ENCODE measurements at regions not wholly inside any gene's neighbourhood (a gene's known extent, or its start where the extent isn't known, plus 50 kb on each side); places are given as distances from the start of the nearest gene placed in this dataset.

- Histone ChIP-seq H2BK20ac (ENCODE audit: low read length) (no peak overlapping the region), H2BK15ac (ENCODE audit: low read length) (no peak overlapping the region), H2BK120ac (replicated peaks; ENCODE audit: low read depth, low read length) (no peak overlapping the region), H3K9ac (replicated peaks in 1 of 4; ENCODE audit: extremely low read depth in 1 of 4, low read depth in 3 of 4, low read length in 3 of 4) (no peak overlapping the region), H3K23ac (ENCODE audit: insufficient read length) (no peak overlapping the region), H3K56ac (replicated peaks; ENCODE audit: insufficient read length, low read depth, low read length) (no peak overlapping the region), H2BK12ac (ENCODE audit: low read depth, low read length) (no peak overlapping the region), H3K4ac (replicated peaks; ENCODE audit: insufficient read length, low read depth, low read length) (no peak overlapping the region), H4K20me1 (replicated peaks in 1 of 2; ENCODE audit: control insufficient read depth in 1 of 2, insufficient read depth in 2 of 2, low read length in 2 of 2) (no peaks in the 10 kb centered on the region), H3K4me1 (replicated peaks in 1 of 4; ENCODE audit: control insufficient read depth in 3 of 4, insufficient read depth in 4 of 4, low read length in 3 of 4) (no peaks in the 10 kb centered on the region), H3K18ac (ENCODE audit: extremely low read depth, low read length) (no peak overlapping the region), H3K27me3 (replicated peaks in 1 of 4; ENCODE audit: control insufficient read depth in 3 of 4, extremely low read depth in 1 of 4, insufficient read depth in 3 of 4, low read length in 3 of 4) (no peaks in the 10 kb centered on the region), H4K8ac (ENCODE audit: extremely low read depth, insufficient read depth, low read length) (no peak overlapping the region), H3K79me1 (ENCODE audit: low read depth, low read length) (no peaks in the 10 kb centered on the region), H3K79me2 (ENCODE audit: control insufficient read depth in 1 of 2, insufficient read depth in 2 of 2, low read length in 2 of 2) (no peaks in the 10 kb centered on the region), H4K5ac (ENCODE audit: insufficient read length, low read depth, low read length) (no peak overlapping the region), H2AK5ac (ENCODE audit: low read depth, low read length) (no peak overlapping the region), H3K23me2 (ENCODE audit: low read depth, low read length) (no peaks in the 10 kb centered on the region), H3K9me3 (ENCODE audit: insufficient read depth in 2 of 2, low read depth in 1 of 2, low read length in 1 of 2) (no peaks in the 10 kb centered on the region), H2BK5ac (ENCODE audit: low read depth, low read length) (no peak overlapping the region), H3K4me3 (ENCODE audit: extremely low read depth in 1 of 4, insufficient read depth in 2 of 4, low read depth in 3 of 4, low read length in 4 of 4) (no peak overlapping the region), H4K91ac (replicated peaks; ENCODE audit: insufficient read length, low read length) (no peak overlapping the region), H3K14ac (ENCODE audit: insufficient read length) (no peak overlapping the region), H3K27ac (ENCODE audit: low read depth, low read length) (no peak overlapping the region), H2AFZ (ENCODE audit: low read length) (no peak overlapping the region), H3K4me2 (ENCODE audit: insufficient read depth in 1 of 2, low read depth in 2 of 2, low read length in 2 of 2) (no peak overlapping the region), H3K36me3 (ENCODE audit: control insufficient read depth in 2 of 4, insufficient read depth in 4 of 4, low read length in 3 of 4) (no peaks in the 10 kb centered on the region)
- POLR2A ChIA-PET (ENCODE audit: partially characterized antibody), result no interaction called here
- no peak for FAIRE-seq
- DNase-seq (ENCODE audit: low read depth in 1 of 2, low spot score in 2 of 2), result no peak
- CTCF ChIA-PET (ENCODE audit: partially characterized antibody), result no interaction called here
- WGBS, 2 experiments (ENCODE audit: extremely low coverage in 1 of 2, insufficient coverage in 1 of 2, insufficient read length in 1 of 2, insufficient replicate concordance in 2 of 2, low coverage in 1 of 2, low lambda C conversion rate in 2 of 2, missing lambda C conversion rate in 1 of 2), result 100% methylated on average over 2 of the region's 2 CpGs; no CpG with 5 or more reads in 1 of the 2 experiments
- TF ChIP-seq, protein P1, sequence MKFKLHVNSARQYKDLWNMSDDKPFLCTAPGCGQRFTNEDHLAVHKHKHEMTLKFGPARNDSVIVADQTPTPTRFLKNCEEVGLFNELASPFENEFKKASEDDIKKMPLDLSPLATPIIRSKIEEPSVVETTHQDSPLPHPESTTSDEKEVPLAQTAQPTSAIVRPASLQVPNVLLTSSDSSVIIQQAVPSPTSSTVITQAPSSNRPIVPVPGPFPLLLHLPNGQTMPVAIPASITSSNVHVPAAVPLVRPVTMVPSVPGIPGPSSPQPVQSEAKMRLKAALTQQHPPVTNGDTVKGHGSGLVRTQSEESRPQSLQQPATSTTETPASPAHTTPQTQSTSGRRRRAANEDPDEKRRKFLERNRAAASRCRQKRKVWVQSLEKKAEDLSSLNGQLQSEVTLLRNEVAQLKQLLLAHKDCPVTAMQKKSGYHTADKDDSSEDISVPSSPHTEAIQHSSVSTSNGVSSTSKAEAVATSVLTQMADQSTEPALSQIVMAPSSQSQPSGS (IDR thresholded peaks at IDR 0.05; ENCODE audit: low read length), result no peak
- TF ChIP-seq SIN3A (conservative IDR thresholded peaks at IDR 0.05 in 1 of 2, IDR thresholded peaks at IDR 0.05 in 1 of 2; ENCODE audit: low read depth in 1 of 2, low read length in 2 of 2) (no peak), RXRA (IDR thresholded peaks at IDR 0.05; ENCODE audit: insufficient read depth, low read depth, low read length) (no peak), JUN (IDR thresholded peaks at IDR 0.05; ENCODE audit: low read depth, low read length) (no peak), HDAC2 (IDR thresholded peaks at IDR 0.05; ENCODE audit: borderline replicate concordance in 1 of 2, low read depth in 2 of 2, low read length in 2 of 2) (no peak), RAD21 (IDR thresholded peaks at IDR 0.05 in 1 of 2, conservative IDR thresholded peaks at IDR 0.05 in 1 of 2; ENCODE audit: low read depth in 2 of 2, low read length in 2 of 2) (no peak), SAP30 (IDR thresholded peaks at IDR 0.05; ENCODE audit: insufficient read depth, insufficient replicate concordance, low read length) (no peak), SUZ12 (IDR thresholded peaks at IDR 0.05; ENCODE audit: low read length) (no peak)
- TF ChIP-seq, protein P2, sequence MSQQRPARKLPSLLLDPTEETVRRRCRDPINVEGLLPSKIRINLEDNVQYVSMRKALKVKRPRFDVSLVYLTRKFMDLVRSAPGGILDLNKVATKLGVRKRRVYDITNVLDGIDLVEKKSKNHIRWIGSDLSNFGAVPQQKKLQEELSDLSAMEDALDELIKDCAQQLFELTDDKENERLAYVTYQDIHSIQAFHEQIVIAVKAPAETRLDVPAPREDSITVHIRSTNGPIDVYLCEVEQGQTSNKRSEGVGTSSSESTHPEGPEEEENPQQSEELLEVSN (IDR thresholded peaks at IDR 0.05), result no peak
Observed at GRCh38 chr18:40751186-40751585, 1203.8 kb upstream of the PIK3C3 start.

Measured in H1 (cell line).